Duodenal mucosa (tissue), 2 donors: ENCODE measurements at regions not wholly inside any gene's neighbourhood (a gene's known extent, or its start where the extent isn't known, plus 50 kb on each side); places are given as distances from the start of the nearest gene placed in this dataset.

Experiments used
- H3K27ac ChIP-seq: one replicate; pipeline ENCODE4 v1.7.0; 2013; ENCODE audit warnings: low read depth, low read length
- H3K27me3 ChIP-seq, 2 donors: one replicate each; pipeline ENCODE4 v1.7.0; 2013; ENCODE audit warnings: low read length in 2 of 2, control low read depth in 1 of 2; ENCODE audit not compliant: insufficient read depth in 2 of 2, control insufficient read depth in 1 of 2
- H3K36me3 ChIP-seq, 2 donors: one replicate each; pipeline ENCODE4 v1.7.0; 2013; ENCODE audit warnings: low read length in 2 of 2, control low read depth in 1 of 2; ENCODE audit not compliant: insufficient read depth in 2 of 2, control insufficient read depth in 1 of 2
- H3K4me1 ChIP-seq, 2 donors: one replicate each; pipeline ENCODE4 v1.7.0; 2013; ENCODE audit warnings: low read length in 2 of 2, control low read depth in 1 of 2; ENCODE audit not compliant: insufficient read depth in 2 of 2, control insufficient read depth in 1 of 2
- H3K4me3 ChIP-seq, 2 donors: one replicate each; pipeline ENCODE4 v1.7.0; 2013; ENCODE audit warnings: low read length in 2 of 2, low read depth in 1 of 2
- H3K9ac ChIP-seq, 2 donors: one replicate each; pipeline ENCODE4 v1.7.0; 2013; ENCODE audit warnings: low read length in 2 of 2, low read depth in 1 of 2
- H3K9me3 ChIP-seq, 2 donors: one replicate each; pipeline ENCODE4 v1.7.0; 2013; ENCODE audit warnings: low read length in 2 of 2, control low read depth in 1 of 2; ENCODE audit not compliant: control insufficient read depth in 1 of 2

DNA sequence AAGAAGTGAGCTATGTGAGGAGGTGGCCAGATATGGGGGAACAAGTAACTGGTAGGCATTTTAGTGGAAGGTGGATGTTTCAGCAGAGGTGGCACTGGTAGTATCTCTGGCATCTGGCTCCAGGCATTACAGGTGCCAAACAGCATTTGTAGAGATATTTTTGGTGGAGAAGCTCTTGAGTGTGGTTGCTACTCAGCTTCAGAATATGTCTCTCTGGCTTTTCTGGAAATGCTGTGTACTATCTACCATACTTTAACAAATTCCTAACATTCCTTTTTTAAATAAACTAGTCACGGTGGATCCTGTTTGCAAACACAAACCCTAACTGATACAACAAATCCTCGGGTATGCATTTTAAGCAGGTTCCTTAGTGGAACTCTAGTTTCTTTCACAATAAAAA lies 128.0 kb downstream of the BARX2 start:
- Histone ChIP-seq H3K4me1 (no peaks in the 10 kb centered on the region), H3K4me3 (no peak overlapping the region), H3K36me3 (no peaks in the 10 kb centered on the region), H3K9me3 (no peaks in the 10 kb centered on the region), H3K27ac (no peak overlapping the region), H3K27me3 (no peaks in the 10 kb centered on the region), H3K9ac (no peak overlapping the region)

DNA sequence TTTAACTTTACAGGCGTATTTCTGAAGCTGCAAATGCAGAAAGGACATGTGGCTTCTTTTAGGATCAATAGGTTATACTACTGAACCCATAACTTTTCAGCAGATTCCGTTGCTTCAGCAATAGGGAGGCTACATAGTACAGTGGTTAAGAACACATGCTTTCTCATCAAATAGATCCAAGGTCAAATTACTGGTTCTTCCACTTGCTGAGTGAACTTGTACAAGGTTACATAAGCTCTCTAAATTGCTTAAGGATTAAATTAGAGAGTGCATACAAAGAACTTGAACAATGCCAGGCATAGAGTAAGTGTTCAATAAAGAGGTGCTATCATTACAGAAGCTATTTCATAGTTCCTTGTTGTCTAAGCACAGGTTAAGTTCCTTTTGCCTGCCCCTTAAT lies 129.6 kb downstream of the BARX2 start:
- H3K27me3 ChIP-seq = no peaks in the 10 kb centered on the region
- H3K4me1 ChIP-seq = no peaks in the 10 kb centered on the region
- no peak overlapping the region for H3K27ac ChIP-seq
- H3K9ac ChIP-seq = no peak overlapping the region
- no peaks in the 10 kb centered on the region for H3K9me3 ChIP-seq
- H3K36me3 ChIP-seq = no peaks in the 10 kb centered on the region
- no peak overlapping the region for H3K4me3 ChIP-seq

DNA sequence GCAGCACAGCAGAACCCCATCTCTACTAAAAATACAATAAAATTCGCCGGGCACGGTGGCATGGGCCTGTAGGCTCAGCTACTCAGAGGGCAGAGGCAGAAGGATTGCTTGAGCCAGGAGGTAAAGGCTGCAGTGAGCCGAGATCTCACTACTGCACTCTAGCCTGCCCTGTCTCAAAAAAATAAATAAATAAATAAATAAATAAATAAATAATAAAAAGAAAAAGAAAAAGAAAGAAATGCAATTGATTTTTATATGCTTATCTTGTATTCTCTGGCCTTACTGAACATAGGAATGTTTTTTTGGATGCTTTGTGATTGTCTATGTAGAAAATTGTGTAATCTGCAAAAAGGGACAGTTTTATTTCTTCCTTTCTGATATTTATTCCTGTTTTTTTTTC lies 132.5 kb downstream of the BARX2 start:
- no peaks in the 10 kb centered on the region for H3K9me3 ChIP-seq
- H3K27me3 ChIP-seq = no peaks in the 10 kb centered on the region
- no peak overlapping the region for H3K9ac ChIP-seq
- H3K4me1 ChIP-seq = no peaks in the 10 kb centered on the region
- no peak overlapping the region for H3K27ac ChIP-seq
- no peaks in the 10 kb centered on the region for H3K36me3 ChIP-seq
- H3K4me3 ChIP-seq = no peak overlapping the region

GRCh38 chr11:129528296-129528695 lies 152.6 kb downstream of the BARX2 start:
- Histone ChIP-seq H3K9me3 (peaks cover 0 to under 1% of the 10 kb centered on the region in 2 donors), H3K9ac (no peak overlapping the region), H3K36me3 (no peaks in the 10 kb centered on the region), H3K27ac (no peak overlapping the region), H3K4me1 (peaks cover 7 to 12% of the 10 kb centered on the region in 2 donors), H3K4me3 (no peak overlapping the region), H3K27me3 (no peaks in the 10 kb centered on the region)

DNA sequence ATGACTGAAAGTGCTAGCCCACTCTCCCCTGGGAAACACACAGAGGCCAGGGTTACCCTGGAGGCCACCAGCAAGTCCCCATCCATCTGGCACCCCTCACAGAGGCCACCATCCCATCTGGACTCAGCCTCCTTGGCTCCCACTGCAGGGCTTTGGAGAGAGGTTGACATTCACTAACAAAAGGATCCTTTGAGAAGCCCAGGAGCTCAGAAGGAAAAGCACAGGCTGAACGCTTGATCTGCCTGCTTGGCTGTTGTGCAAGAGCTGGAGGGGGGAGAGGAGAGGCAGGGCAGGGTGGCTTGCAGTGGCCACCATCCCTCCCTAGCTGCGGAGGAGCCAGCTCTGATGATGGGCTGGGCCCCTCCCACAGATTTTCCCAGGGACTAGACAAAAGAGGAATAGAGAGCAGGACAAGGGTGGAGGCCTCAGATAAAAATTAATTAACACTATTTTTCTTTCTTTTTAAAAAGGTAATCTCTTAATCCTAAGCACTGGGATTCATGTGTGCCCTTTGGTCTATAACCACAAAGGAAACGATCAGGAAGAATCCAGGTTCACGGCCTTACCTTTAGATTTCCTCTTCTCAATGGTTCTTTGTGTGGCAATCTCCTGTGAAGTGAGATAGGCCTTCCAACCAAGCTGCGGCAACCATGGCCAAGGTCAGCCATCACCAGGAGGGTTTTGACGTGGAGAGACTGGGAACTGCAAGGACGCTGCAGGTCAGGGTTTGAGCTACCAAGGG lies 154.7 kb downstream of the BARX2 start:
- Histone ChIP-seq H3K27me3 (no peaks in the 10 kb centered on the region), H3K27ac (no peak overlapping the region), H3K9ac (no peak overlapping the region), H3K36me3 (no peaks in the 10 kb centered on the region), H3K4me1 (peaks cover 7 to 12% of the 10 kb centered on the region in 2 donors), H3K4me3 (no peak overlapping the region), H3K9me3 (peaks cover 0 to under 1% of the 10 kb centered on the region in 2 donors)

DNA sequence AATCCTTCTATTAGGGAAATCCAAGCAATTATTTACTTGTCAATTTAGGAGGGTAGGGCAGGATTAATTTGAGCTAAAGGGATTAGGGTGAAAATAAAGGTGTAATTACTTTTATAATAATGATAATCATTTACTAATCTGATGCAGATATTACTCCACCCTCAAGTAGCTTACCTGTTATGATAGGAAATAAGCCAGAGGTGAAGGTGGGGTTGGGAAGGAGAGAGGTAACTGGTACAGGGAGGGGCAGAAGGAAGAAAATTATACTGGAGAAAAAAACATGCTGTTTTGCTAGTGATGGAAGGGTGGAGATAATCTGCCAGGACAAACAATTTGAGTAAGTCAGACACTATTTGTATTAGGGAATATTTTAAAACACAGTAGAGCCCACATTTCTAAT lies 157.7 kb downstream of the BARX2 start:
- Histone ChIP-seq H3K27me3 (no peaks in the 10 kb centered on the region), H3K36me3 (no peaks in the 10 kb centered on the region), H3K9me3 (peaks cover 2 to 7% of the 10 kb centered on the region in 2 donors), H3K4me3 (no peak overlapping the region), H3K9ac (no peak overlapping the region), H3K4me1 (peaks cover 7 to 12% of the 10 kb centered on the region in 2 donors), H3K27ac (no peak overlapping the region)

DNA sequence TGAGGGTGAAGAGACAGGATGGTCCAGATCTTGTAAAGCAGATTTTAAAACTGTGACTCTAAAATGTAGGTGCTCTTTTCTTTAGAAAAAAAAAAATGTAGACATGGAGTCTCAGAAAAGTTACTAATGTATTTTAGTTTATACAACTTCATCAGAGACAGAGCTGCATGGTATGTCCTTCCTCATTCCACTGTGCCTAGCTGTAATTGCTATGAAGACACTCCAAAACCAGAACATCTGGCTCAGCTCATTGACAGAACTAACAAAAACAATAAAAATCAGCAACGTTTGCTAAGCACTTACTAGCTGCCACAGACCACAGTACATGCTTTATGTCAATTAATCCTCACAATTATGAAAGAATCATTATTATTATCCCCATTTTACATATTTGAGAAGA lies 160.7 kb downstream of the BARX2 start:
- no peak overlapping the region for H3K4me3 ChIP-seq
- no peaks in the 10 kb centered on the region for H3K36me3 ChIP-seq
- peaks cover 2 to 7% of the 10 kb centered on the region in 2 donors for H3K9me3 ChIP-seq
- no peaks in the 10 kb centered on the region for H3K27me3 ChIP-seq
- H3K4me1 ChIP-seq = no peaks in the 10 kb centered on the region
- no peak overlapping the region for H3K27ac ChIP-seq
- no peak overlapping the region for H3K9ac ChIP-seq

- H3K27me3 ChIP-seq = no peaks in the 10 kb centered on the region
- no peak overlapping the region for H3K4me3 ChIP-seq
- H3K9ac ChIP-seq = no peak overlapping the region
- H3K27ac ChIP-seq = no peak overlapping the region
- H3K9me3 ChIP-seq = peaks cover 2 to 7% of the 10 kb centered on the region in 2 donors
- no peaks in the 10 kb centered on the region for H3K36me3 ChIP-seq
- no peaks in the 10 kb centered on the region for H3K4me1 ChIP-seq
Measured at GRCh38 chr11:129538323-129538722, 162.7 kb downstream of the BARX2 start.

DNA sequence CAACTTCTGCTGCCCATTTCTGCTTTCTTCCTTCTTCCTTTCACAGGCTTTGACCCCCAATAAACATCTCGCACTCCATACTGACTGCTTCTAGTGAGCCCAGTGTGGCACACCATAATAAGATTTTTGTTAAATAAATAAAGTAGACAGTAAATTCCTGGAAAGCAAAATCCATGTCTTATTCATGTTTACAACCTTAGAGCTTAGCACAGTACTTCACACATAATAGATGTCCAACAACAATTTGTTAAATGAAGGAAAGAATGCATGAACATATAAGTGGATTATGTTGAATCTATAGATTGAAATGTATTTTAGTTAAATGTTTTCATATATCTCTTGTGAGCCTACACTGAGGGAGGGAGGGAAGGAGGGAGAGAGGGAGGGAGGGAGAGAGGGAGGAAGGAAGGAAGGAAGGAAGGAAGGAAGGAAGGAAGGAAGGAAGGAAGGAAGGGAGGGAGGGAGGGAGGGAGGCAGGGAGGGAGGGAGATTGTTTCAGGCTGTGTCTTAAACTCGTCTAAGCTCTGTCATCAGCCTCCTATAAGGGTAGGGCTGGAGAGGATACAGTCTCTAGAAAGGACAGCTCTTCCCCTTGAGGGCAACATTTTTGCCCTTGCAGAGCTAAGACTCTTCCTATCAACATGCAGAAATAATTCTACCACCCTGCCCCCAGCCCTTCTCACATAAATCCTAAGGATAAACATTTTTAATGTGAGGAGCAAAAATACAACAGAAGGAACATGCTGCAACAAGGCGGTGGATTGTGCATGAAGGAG lies 168.1 kb downstream of the BARX2 start:
- no peaks in the 10 kb centered on the region for H3K27me3 ChIP-seq
- H3K9ac ChIP-seq = no peak overlapping the region
- no peaks in the 10 kb centered on the region for H3K4me1 ChIP-seq
- H3K9me3 ChIP-seq = no peaks in the 10 kb centered on the region
- no peak overlapping the region for H3K27ac ChIP-seq
- no peaks in the 10 kb centered on the region for H3K36me3 ChIP-seq
- no peak overlapping the region for H3K4me3 ChIP-seq

GRCh38 chr11:129544691-129545090 lies 169.0 kb downstream of the BARX2 start:
- Histone ChIP-seq H3K27me3 (no peaks in the 10 kb centered on the region), H3K27ac (no peak overlapping the region), H3K4me1 (no peaks in the 10 kb centered on the region), H3K9ac (no peak overlapping the region), H3K4me3 (no peak overlapping the region), H3K36me3 (no peaks in the 10 kb centered on the region), H3K9me3 (no peaks in the 10 kb centered on the region)
